ENCODE measurements at regions not wholly inside any gene's neighbourhood (a gene's known extent, or its start where the extent isn't known, plus 50 kb on each side); places are given as distances from the start of the nearest gene placed in this dataset.
A peak's percentile ranks its signal among the peaks of the same experiment; 100 is the strongest.

DNA sequence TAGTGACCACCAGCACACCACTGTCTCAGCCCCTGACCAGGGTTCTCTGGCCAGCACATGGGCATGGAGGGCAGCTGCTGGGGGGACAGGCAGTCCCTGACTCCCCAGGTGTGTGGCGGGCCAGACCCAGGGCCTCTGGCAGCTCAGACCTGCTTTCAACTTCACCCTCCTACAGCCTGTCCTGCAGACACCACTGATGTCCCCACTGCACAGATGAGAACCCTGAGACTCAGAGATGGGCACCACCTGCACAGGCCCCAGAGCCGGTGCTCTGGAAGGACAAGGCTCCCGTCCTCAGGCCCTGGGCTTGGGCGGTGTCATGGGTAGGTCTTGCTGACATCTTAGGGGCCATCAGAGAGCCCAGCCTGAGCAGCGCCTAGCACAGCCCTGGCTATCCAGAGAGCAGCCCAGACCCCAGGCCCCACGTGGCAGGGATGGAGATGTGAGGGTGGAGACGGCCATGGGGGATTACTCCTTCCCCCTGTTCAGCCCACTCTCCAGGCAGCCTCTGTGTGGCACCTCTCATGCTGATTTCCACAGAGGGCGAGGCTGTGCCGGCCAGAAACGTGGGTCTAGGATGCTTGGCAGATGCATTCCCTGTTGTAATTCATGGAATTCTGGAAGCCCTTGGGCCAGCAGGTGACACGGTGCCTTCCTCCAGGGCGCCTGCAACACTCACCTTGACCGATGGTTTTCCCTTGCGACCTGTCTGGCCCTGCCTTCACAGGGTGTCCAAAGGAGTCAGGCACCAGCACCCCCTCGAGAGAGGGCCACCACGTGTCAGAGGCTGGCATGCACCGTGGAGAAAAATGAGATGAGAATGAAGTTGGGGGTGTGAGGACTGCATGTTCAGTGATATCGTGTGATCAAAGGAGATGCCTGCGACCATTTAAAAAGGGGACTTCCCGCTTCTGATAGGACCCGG lies 61.2 kb upstream of the GLI2 start:
- no peak overlapping the region for H3K27ac ChIP-seq
- no peak overlapping the region for H3K4me3 ChIP-seq
- TF ChIP-seq, protein P1, sequence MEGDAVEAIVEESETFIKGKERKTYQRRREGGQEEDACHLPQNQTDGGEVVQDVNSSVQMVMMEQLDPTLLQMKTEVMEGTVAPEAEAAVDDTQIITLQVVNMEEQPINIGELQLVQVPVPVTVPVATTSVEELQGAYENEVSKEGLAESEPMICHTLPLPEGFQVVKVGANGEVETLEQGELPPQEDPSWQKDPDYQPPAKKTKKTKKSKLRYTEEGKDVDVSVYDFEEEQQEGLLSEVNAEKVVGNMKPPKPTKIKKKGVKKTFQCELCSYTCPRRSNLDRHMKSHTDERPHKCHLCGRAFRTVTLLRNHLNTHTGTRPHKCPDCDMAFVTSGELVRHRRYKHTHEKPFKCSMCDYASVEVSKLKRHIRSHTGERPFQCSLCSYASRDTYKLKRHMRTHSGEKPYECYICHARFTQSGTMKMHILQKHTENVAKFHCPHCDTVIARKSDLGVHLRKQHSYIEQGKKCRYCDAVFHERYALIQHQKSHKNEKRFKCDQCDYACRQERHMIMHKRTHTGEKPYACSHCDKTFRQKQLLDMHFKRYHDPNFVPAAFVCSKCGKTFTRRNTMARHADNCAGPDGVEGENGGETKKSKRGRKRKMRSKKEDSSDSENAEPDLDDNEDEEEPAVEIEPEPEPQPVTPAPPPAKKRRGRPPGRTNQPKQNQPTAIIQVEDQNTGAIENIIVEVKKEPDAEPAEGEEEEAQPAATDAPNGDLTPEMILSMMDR (IDR thresholded peaks at IDR 0.05; ENCODE audit: low read depth, low read length) = no peak
- no peaks in the 10 kb centered on the region for H3K9me3 ChIP-seq (ENCODE audit: low read depth)
- H3K4me1 ChIP-seq (ENCODE audit: low read depth) = no peaks in the 10 kb centered on the region
- peaks cover 50% of the 10 kb centered on the region for H3K27me3 ChIP-seq
- no peak for DNase-seq (ENCODE audit: low read depth in 1 of 2, low spot score in 1 of 2)
- no peaks in the 10 kb centered on the region for H3K36me3 ChIP-seq

DNA sequence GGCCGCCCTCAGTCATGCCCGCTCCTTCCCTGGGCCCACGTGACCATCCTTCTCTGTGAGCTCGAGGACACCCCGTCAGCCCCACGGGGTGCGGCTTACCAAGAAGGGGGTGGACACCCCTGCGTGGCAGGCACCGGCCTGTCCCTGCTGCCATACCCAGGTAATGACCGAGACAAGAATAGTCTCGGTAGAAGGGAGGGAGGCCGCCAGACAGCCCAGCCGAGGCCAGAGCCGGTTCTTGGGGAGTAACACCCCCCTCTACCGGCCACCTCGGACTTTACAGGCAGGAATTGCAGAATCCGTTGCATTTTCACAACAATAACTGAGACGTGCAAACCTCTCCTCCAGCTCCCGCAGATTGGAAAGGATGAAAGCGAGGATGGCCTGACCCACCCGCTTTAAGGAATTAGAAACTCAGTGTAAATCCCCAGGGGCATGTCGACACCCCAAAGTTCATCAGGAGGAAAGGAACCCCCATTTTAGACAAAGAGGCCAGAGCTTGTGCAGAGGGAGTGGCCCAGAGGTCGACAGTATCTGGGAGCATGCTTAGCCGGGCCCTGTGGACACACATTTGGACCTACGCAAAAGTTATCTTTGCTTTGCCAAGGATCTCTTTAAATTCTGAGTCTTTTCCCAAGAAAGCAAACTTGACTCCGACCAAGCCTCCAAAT lies 60.1 kb upstream of the GLI2 start:
- DNase-seq (ENCODE audit: low read depth in 1 of 2, low spot score in 1 of 2) = peak; percentile 48 to 76
- H3K4me1 ChIP-seq (ENCODE audit: low read depth) = no peaks in the 10 kb centered on the region
- H3K4me3 ChIP-seq = no peak overlapping the region
- TF ChIP-seq, protein P1 (IDR thresholded peaks at IDR 0.05; ENCODE audit: low read depth, low read length) = peak; percentile 75
- H3K27ac ChIP-seq = no peak overlapping the region
- no peaks in the 10 kb centered on the region for H3K36me3 ChIP-seq
- H3K9me3 ChIP-seq (ENCODE audit: low read depth) = no peaks in the 10 kb centered on the region
- peaks cover 45% of the 10 kb centered on the region for H3K27me3 ChIP-seq

DNA sequence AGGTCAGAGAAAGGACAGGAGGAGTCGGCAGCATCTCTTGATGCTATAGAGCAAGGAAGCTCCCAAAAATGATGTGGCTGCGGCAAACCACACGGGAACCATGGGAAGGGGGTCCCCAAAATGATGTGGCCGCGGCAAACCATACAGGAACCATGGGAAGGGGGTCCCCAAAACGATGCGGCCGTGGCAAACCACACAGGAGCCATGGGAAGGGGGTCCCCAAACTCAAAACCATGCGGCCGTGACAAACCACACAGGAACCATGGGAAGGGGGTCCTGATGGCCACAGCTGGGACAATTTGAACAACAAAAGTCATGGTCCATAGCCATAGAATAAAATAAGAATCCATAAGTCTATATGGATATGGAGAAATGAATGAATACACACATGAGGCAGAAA lies 58.4 kb upstream of the GLI2 start:
- Histone ChIP-seq H3K27me3 (peaks cover 51% of the 10 kb centered on the region), H3K9me3 (ENCODE audit: low read depth) (no peaks in the 10 kb centered on the region), H3K27ac (no peak overlapping the region), H3K36me3 (no peaks in the 10 kb centered on the region), H3K4me1 (ENCODE audit: low read depth) (no peaks in the 10 kb centered on the region), H3K4me3 (no peak overlapping the region)
- no peak for DNase-seq (ENCODE audit: low read depth in 1 of 2, low spot score in 1 of 2)
- TF ChIP-seq, protein P1 (IDR thresholded peaks at IDR 0.05; ENCODE audit: low read depth, low read length) = no peak

DNA sequence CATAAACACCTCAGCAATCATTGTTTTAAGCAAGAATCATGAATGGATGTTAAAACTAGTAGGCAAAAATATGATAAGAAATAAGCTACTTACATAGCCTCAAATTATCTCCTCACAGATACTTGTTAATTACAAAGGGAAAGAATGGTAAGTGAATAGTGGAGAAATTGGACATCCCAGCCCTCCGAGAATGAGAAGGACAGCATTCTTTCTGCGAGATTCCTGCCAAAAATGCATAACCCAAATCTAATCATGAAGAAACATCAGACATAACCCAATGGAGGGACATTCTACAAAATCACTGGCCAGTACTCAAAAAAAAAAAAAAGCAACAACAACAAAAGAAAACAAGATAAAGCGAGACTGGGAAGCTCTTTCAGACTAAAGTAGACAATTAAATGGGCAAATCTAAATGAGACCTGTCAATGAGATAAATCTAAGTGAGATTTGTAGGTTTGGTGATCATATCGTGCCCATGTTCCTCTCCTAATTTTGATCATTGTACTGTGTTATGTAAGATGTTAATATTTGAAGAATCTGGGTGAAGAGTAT lies 57.9 kb upstream of the GLI2 start:
- Histone ChIP-seq H3K4me1 (ENCODE audit: low read depth) (no peaks in the 10 kb centered on the region), H3K36me3 (no peaks in the 10 kb centered on the region), H3K4me3 (no peak overlapping the region), H3K27ac (no peak overlapping the region), H3K27me3 (peaks cover 47% of the 10 kb centered on the region), H3K9me3 (ENCODE audit: low read depth) (no peaks in the 10 kb centered on the region)
- TF ChIP-seq, protein P1 (IDR thresholded peaks at IDR 0.05; ENCODE audit: low read depth, low read length) = no peak
- DNase-seq (ENCODE audit: low read depth in 1 of 2, low spot score in 1 of 2) = peak in 1 of 2 donors; percentile 36

DNA sequence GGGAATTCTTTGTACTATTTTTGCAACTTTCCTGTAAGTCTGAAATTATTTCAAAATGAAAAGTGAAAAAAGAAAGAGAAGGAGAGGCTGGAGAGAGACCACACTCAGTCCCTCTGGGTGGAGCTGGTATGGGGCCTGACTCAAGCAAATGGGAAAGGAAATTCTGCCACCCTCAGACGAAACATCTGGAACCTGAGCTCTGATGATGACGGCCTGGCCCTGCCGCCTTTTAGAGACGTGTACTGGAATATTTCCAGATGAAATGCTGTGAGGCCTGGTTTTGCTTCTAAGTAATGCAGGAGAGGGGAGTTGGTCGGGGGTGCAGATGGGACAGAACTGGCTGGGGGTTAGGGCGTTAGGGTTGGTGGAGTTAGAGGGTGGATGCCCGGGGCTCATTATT lies 57.4 kb upstream of the GLI2 start:
- TF ChIP-seq, protein P1 (IDR thresholded peaks at IDR 0.05; ENCODE audit: low read depth, low read length) = no peak
- no peaks in the 10 kb centered on the region for H3K36me3 ChIP-seq
- H3K9me3 ChIP-seq (ENCODE audit: low read depth) = no peaks in the 10 kb centered on the region
- DNase-seq (ENCODE audit: low read depth in 1 of 2, low spot score in 1 of 2) = peak in 1 of 2 donors; percentile 64
- no peak overlapping the region for H3K27ac ChIP-seq
- peaks cover 43% of the 10 kb centered on the region for H3K27me3 ChIP-seq
- no peaks in the 10 kb centered on the region for H3K4me1 ChIP-seq (ENCODE audit: low read depth)
- H3K4me3 ChIP-seq = no peak overlapping the region

Data from cardiac muscle cell (in vitro differentiated cells and primary cell).